ENCODE measurements at regions not wholly inside any gene's neighbourhood (a gene's known extent, or its start where the extent isn't known, plus 50 kb on each side); places are given as distances from the start of the nearest gene placed in this dataset.

- TF ChIP-seq POLR2A (IDR thresholded peaks at IDR 0.05), result no peak
- TF ChIP-seq, protein P1, sequence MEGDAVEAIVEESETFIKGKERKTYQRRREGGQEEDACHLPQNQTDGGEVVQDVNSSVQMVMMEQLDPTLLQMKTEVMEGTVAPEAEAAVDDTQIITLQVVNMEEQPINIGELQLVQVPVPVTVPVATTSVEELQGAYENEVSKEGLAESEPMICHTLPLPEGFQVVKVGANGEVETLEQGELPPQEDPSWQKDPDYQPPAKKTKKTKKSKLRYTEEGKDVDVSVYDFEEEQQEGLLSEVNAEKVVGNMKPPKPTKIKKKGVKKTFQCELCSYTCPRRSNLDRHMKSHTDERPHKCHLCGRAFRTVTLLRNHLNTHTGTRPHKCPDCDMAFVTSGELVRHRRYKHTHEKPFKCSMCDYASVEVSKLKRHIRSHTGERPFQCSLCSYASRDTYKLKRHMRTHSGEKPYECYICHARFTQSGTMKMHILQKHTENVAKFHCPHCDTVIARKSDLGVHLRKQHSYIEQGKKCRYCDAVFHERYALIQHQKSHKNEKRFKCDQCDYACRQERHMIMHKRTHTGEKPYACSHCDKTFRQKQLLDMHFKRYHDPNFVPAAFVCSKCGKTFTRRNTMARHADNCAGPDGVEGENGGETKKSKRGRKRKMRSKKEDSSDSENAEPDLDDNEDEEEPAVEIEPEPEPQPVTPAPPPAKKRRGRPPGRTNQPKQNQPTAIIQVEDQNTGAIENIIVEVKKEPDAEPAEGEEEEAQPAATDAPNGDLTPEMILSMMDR (IDR thresholded peaks at IDR 0.05), result no peak
Observed at GRCh38 chr17:5943232-5943631, 126.9 kb upstream of the WSCD1 start.

Measured in gastroesophageal sphincter (tissue), 3 donors.